Stimulated activated CD8-positive, alpha-beta memory T cell treated with anti-CD3 and anti-CD28 coated beads, Interleukin-7, amount 100 ng/mL, for 4 hours (primary cell): ENCODE measurements at regions not wholly inside any gene's neighbourhood (a gene's known extent, or its start where the extent isn't known, plus 50 kb on each side); places are given as distances from the start of the nearest gene placed in this dataset.
A peak's percentile ranks its signal among the peaks of the same experiment; 100 is the strongest.

Experiments used
- DNase-seq, 2 donors: peaks; one replicate each; pipeline ENCODE4 v3.0.0-alpha.2; 2020; ENCODE audit warnings: low read depth in 2 of 2

- no peak for DNase-seq
Observed at GRCh38 chr6:43983191-43983590, 144.1 kb downstream of the MRPL14 start.

- no peak for DNase-seq
Observed at GRCh38 chr6:43982084-43982625, 145.1 kb downstream of the MRPL14 start.

GRCh38 chr6:43981363-43981990 is 145.8 kb downstream of the MRPL14 start:
- DNase-seq, result no peak

GRCh38 chr6:43980004-43980795 is 147.1 kb downstream of the MRPL14 start:
- no peak for DNase-seq

- no peak for DNase-seq
Observed at GRCh38 chr6:43979525-43979924, 147.7 kb downstream of the MRPL14 start.

- no peak for DNase-seq
Observed at GRCh38 chr6:43978473-43979346, 148.5 kb downstream of the MRPL14 start.

GRCh38 chr6:43977404-43978111 is 149.7 kb downstream of the MRPL14 start:
- DNase-seq, result peak in 1 of 2 donors; percentile 6

GRCh38 chr6:43976706-43977403 is 150.4 kb downstream of the MRPL14 start:
- DNase-seq, result no peak

GRCh38 chr6:43974643-43975230 is 152.5 kb downstream of the MRPL14 start:
- no peak for DNase-seq

- DNase-seq, result no peak
Observed at GRCh38 chr6:43973357-43973756, 153.9 kb downstream of the MRPL14 start.

- DNase-seq, result no peak
Observed at GRCh38 chr6:43972913-43973300, 154.3 kb downstream of the MRPL14 start.

- DNase-seq, result no peak
Observed at GRCh38 chr6:43972179-43972912, 154.9 kb downstream of the MRPL14 start.

GRCh38 chr6:43971776-43972126 is 155.5 kb downstream of the MRPL14 start:
- DNase-seq, result no peak

GRCh38 chr6:43970913-43971775 is 156.1 kb downstream of the MRPL14 start:
- DNase-seq, result no peak

GRCh38 chr6:43970068-43970912 is 157.0 kb downstream of the MRPL14 start:
- DNase-seq, result no peak

GRCh38 chr6:43969158-43969981 is 157.9 kb downstream of the MRPL14 start:
- no peak for DNase-seq
